Right renal cortex interstitium (tissue), 3 donors: ENCODE measurements at regions not wholly inside any gene's neighbourhood (a gene's known extent, or its start where the extent isn't known, plus 50 kb on each side); places are given as distances from the start of the nearest gene placed in this dataset.
"Not testable (repeated sequence)": the region's sequence is repeated elsewhere in the genome, so short reads cannot be mapped to it uniquely, and the experiment has no call there.

Source experiments
- DNase-seq, 3 donors: peaks; one replicate each; pipeline ENCODE4 v3.0.0-alpha.2; 2013; ENCODE audit warnings: low read depth in 3 of 3, low spot score in 2 of 3

- DNase-seq, result no peak
Measured at GRCh38 chr3:124132813-124133212, 140.9 kb upstream of the ROPN1 start.

GRCh38 chr3:124133366-124133940 lies 141.5 kb upstream of the ROPN1 start:
- no peak for DNase-seq

- no peak for DNase-seq
Measured at GRCh38 chr3:124137216-124137615, 145.3 kb upstream of the ROPN1 start.

- no peak for DNase-seq
Measured at GRCh38 chr3:124138148-124138547, 146.2 kb upstream of the ROPN1 start.

- no peak for DNase-seq
Measured at GRCh38 chr3:124140746-124141145, 148.8 kb upstream of the ROPN1 start.

- peak in 2 of 3 donors; percentile 30 to 36 for DNase-seq
Measured at GRCh38 chr3:124142389-124142970, 150.6 kb upstream of the ROPN1 start.

GRCh38 chr3:124143047-124143446 lies 151.1 kb upstream of the ROPN1 start:
- no peak for DNase-seq

- no peak for DNase-seq
Measured at GRCh38 chr3:124144035-124144814, 152.3 kb upstream of the ROPN1 start.

GRCh38 chr3:124147429-124147828 lies 155.5 kb upstream of the ROPN1 start:
- DNase-seq, result no peak

- DNase-seq, result no peak
Measured at GRCh38 chr3:124147946-124148345, 156.0 kb upstream of the ROPN1 start.

GRCh38 chr3:124149081-124149480 lies 157.2 kb upstream of the ROPN1 start:
- no peak for DNase-seq

- DNase-seq, result no peak
Measured at GRCh38 chr3:124149771-124150170, 157.8 kb upstream of the ROPN1 start.

GRCh38 chr3:124152891-124153290 lies 161.0 kb upstream of the ROPN1 start:
- not testable (repeated sequence) for DNase-seq

GRCh38 chr3:124156866-124157712 lies 165.2 kb upstream of the ROPN1 start:
- no peak for DNase-seq

- no peak for DNase-seq
Measured at GRCh38 chr3:124157748-124158147, 165.8 kb upstream of the ROPN1 start.

- no peak for DNase-seq
Measured at GRCh38 chr3:124158168-124158881, 166.4 kb upstream of the ROPN1 start.

- no peak for DNase-seq
Measured at GRCh38 chr3:124161448-124161847, 169.5 kb upstream of the ROPN1 start.

GRCh38 chr3:124163689-124164088 lies 171.8 kb upstream of the ROPN1 start:
- no peak for DNase-seq

- DNase-seq, result no peak
Measured at GRCh38 chr3:124168271-124168670, 176.3 kb upstream of the ROPN1 start.

- DNase-seq, result no peak
Measured at GRCh38 chr3:124172283-124172682, 180.4 kb upstream of the ROPN1 start.

GRCh38 chr3:124172816-124173215 lies 180.9 kb upstream of the ROPN1 start:
- DNase-seq, result no peak
